GM10248 (cell line): ENCODE measurements at regions not wholly inside any gene's neighbourhood (a gene's known extent, or its start where the extent isn't known, plus 50 kb on each side); places are given as distances from the start of the nearest gene placed in this dataset.

Experiments used
- CTCF ChIA-PET: fragments of 300-600 bp; sonication (Branson Sonifier 250); formaldehyde crosslinking; extraction: SDS; loops from one replicate; lab custom pipeline; 2021; ENCODE audit warnings: antibody characterized with exemption; lab: Yijun Ruan, JAX
- POLR2A ChIA-PET: fragments of 350-650 bp; sonication (Branson Sonifier 250); formaldehyde crosslinking; extraction: SDS; loops from one replicate; lab custom pipeline; 2020; ENCODE audit warnings: antibody characterized with exemption; lab: Yijun Ruan, JAX
- DNase-seq: peaks from one replicate; pipeline ENCODE4 v3.0.0; 2012; ENCODE audit errors: extremely low spot score
- CTCF ChIP-seq: IDR thresholded peaks from 2 replicates; pipeline ENCODE4 v1.5.1; 2012; ENCODE audit warnings: mild to moderate bottlenecking, low read depth; ENCODE audit errors: extremely low read depth, missing control alignments, control extremely low read depth

- no peak for TF ChIP-seq CTCF
- ChIA-PET CTCF (no interaction called here), POLR2A (no interaction called here)
- no peak for DNase-seq
Measured at GRCh38 chr6:71038711-71039344, 82.0 kb upstream of the B3GAT2 start.

- no peak for TF ChIP-seq CTCF
- ChIA-PET POLR2A (no interaction called here), CTCF (no interaction called here)
- DNase-seq, result no peak
Measured at GRCh38 chr6:71040043-71040442, 83.2 kb upstream of the B3GAT2 start.

GRCh38 chr6:71040841-71041240, 84.0 kb upstream of the B3GAT2 start:
- DNase-seq, result no peak
- ChIA-PET POLR2A (no interaction called here), CTCF (no interaction called here)
- no peak for TF ChIP-seq CTCF

- DNase-seq, result no peak
- POLR2A ChIA-PET, result no interaction called here
- CTCF ChIA-PET, result interaction anchor here (0.9 to 1.8 kb wide), 4 partner anchors 9 to 48 kb away, joined by 3 to 5 read pairs (median 4); no protein-coding TSS in a partner anchor
- TF ChIP-seq CTCF, result no peak
Measured at GRCh38 chr6:71043902-71044301, 87.0 kb upstream of the B3GAT2 start.

GRCh38 chr6:71044753-71045152, 87.9 kb upstream of the B3GAT2 start:
- no peak for DNase-seq
- POLR2A ChIA-PET, result no interaction called here
- TF ChIP-seq CTCF, result no peak
- CTCF ChIA-PET, result interaction anchor here (0.9 kb wide), 1 partner anchor 10 kb away, joined by 3 read pairs; no protein-coding TSS in a partner anchor

GRCh38 chr6:71045296-71045695, 88.4 kb upstream of the B3GAT2 start:
- DNase-seq, result no peak
- ChIA-PET POLR2A (no interaction called here), CTCF (no interaction called here)

More at GRCh38 chr6:71045296-71045695, 88.4 kb upstream of the B3GAT2 start:
- TF ChIP-seq CTCF, result no peak
